Stomach (tissue), 4 donors: ENCODE measurements at regions not wholly inside any gene's neighbourhood (a gene's known extent, or its start where the extent isn't known, plus 50 kb on each side); places are given as distances from the start of the nearest gene placed in this dataset.

Source experiments
- CTCF ChIP-seq, 7 experiments: fragments of 450-650 bp in 4 of 7; fragments of 200-600 bp in 3 of 7; sonication (generic) in 3 of 7; IDR thresholded peaks; one replicate each; pipeline ENCODE4 v1.5.1; 2016 to 2019; ENCODE audit warnings: antibody characterized with exemption in 7 of 7, control low read depth in 2 of 7, mild to moderate bottlenecking in 1 of 7
- POLR2AphosphoS5 ChIP-seq, 3 donors: sonication (generic); formaldehyde crosslinking; IDR thresholded peaks; one replicate each; pipeline ENCODE4 v1.6.1; 2016; ENCODE audit warnings: antibody characterized with exemption in 3 of 3

- TF ChIP-seq CTCF (IDR thresholded peaks at IDR 0.05) (no peak), POLR2AphosphoS5 (IDR thresholded peaks at IDR 0.05) (no peak)
Observed at GRCh38 chr2:66634784-66635183, 199.9 kb downstream of the MEIS1 start.
